ENCODE measurements at regions not wholly inside any gene's neighbourhood (a gene's known extent, or its start where the extent isn't known, plus 50 kb on each side); places are given as distances from the start of the nearest gene placed in this dataset.

DNA sequence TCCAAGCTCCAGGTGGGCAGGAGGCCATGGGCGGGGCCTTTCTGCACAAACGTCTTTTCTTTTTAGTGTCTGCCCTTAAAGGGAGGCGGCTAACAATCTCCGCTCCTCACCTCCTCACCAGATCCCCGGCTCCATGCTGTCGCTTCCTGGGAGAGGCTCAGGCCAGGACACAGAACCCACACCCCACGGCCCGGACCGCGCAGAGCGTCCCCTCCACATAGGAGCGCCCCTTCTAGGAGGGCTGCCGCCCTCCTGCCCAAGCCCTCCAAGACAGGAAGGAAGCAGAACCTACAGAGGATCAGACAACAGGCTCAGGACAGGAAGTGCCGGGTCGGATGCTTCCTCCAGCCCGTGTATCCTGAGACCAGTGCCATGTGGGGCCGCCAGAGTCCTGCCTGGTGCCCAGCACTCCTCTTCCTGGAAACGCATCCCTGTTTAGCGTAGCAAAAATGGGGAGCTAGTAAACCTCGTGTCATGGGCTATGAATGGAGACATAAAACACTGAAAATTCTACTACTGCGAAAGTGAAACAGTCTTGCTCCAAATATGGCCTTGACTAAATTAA is 83.2 kb upstream of the ATP10A start:
- DNase-seq, result no peak

DNA sequence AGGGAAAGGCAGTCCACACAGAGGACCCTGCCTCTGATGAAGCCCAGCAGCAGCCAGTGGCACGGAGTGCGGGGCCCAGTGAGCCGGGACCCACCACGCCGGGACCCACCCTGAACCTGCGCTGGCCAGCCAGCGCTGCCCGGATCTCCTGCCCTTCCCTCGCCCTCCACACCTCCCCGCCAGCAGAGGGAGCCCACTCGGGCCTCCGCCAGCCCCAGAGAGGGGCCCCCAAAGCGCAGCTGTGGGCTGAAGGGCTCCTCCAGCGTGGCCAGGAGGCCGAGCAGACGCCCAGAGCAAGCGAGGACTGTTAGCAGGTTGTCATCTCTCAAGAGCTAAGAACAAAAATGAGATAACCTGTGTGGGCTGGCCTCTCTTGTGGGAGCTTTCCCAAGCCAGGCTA is 81.3 kb upstream of the ATP10A start:
- DNase-seq, result no peak

DNA sequence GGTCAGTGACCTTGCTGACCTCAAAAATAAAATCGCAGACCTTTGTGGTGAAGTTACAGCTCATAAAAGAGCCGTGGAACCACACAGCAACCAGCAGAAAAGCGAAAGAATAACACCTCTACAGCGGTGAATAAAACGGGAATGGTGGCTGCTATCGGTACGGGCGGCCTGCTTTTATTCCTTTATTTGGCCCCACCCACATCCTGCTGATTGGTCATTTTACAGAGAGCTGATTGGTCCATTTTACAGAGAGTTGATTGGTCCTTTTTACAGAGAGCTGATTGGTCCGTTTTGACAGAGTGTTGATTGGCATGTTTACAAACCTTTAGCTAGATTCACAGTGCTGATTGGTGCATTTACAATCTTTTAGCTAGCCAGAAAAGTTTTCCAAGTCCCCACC is 80.7 kb upstream of the ATP10A start:
- DNase-seq, result no peak

DNA sequence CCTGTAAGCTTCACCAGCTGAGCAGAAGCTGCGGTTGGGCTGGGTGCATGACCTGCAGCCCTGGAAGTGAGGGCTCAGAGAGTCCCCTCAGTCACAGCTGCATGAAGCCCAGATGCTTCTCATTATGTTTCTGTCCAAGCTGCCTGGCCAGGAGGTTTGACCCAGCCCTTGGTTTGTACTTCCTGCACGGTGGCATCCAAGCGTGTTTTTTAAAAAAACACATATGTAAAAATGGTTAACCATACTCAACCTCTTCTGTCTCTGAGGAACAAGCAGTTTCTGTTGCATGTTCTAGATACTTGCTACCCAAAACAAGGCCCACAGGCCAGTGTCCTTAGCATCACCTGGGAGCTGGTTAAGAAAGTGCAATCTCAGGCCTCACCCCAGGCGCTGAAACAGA is 76.0 kb upstream of the ATP10A start:
- DNase-seq, result no peak

DNA sequence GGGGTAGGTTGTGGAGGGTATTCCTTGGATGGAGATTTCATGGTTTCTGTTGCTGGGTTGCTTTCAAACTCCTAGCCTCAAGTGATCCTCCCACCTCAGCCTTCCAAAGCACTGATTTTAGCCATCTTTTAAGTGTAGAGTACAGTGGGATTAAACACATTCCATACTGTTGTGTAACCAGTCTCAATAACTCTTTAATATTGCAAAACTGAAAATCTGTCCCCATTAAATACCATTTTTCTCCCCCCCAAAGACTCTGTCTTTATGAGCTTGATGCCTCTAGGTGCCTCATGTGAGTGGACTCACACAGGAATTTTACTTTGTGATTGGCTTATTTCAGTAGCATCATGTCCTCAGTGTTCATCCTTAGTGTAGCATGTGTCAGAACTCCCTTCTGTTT is 74.7 kb upstream of the ATP10A start:
- no peak for DNase-seq

DNA sequence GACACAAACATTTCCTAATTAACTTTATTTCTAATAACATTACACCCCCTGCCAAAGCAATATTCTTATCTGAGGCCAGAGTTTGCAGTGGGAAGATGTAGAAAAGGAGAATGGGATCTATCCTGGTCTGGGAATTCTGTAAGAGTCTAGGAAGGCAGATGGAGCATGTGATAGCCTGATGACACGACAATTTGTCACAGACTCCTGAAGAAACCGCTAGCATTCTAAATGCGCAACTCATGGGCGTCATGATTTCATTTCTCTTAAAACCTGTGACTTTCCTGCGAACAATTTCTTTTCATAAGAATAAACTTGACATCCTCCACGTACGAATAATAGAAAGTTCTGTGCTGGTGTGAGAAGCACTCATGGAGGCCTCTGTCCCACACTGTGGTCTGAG is 72.9 kb upstream of the ATP10A start:
- DNase-seq, result no peak

DNA sequence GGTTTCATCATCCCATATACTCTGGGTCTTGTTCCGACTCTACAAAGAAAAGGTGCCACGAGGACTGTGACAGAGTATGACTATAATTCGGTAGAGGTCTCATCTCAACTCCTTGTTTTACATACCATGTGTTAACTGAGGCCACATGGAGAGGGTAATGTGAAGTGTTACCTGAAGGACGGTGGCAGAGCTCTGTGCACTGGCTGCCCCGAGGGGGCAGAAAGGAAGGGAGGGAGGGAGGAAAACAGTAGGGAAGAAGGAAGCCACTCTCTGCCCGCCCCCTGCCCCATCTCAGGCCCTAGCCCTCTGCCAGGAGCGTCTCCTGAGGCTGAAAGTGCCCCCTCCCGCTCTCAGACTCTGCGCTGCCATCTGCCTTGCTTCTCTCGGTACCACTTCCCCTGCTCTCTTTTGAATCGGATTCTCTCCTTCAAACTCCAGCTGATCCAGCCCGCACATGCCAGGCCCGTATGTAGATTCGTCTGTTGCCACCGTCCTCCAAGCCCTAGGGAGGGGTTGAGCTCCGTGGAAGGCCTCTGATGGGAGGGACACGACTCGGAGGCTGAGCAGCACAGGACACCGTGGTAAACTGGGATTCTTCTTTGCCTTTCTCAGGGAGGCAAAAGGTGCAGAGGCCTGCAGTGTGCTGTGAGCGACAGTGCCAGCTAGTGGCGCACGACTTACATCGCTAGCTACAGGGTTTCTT is 70.5 kb upstream of the ATP10A start:
- no peak for DNase-seq

DNA sequence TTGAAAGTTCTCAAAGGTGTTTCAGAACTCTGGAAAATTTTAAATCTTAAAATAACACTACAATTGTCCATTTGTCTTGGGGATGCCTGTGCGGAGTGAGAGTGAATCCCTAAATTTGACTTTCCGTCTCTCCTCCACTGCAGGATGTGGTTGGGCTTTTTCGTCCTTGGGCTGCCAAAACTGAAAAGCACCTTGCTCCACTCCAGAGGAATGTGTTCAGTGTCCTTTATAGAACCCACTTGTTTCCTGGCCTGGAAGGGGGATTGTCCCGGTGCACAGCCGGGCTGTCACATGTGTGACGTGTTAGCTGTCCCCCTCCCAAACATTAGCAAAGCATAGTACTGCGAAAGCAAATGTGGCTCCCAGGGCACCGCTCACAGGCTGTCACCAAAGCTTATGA is 69.6 kb upstream of the ATP10A start:
- DNase-seq, result no peak

DNA sequence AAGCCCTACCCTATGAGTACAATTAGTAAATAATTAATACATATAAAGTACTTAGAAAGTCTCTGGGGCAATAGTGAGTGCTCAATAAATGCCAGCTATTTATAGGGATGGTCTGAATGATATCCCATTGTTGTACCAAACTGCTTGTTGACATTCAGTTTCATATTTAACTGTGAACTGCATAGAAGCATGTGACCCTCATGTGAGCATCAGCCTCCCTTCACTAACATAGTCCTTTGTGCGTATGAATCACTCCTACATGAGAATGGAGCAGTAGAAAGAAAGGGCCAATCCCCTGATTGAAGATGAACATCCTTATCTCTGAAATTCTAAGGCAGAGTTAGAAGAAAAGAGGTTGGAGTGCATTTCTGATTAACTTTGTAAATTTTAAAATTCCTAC is 68.7 kb upstream of the ATP10A start:
- DNase-seq, result no peak

DNA sequence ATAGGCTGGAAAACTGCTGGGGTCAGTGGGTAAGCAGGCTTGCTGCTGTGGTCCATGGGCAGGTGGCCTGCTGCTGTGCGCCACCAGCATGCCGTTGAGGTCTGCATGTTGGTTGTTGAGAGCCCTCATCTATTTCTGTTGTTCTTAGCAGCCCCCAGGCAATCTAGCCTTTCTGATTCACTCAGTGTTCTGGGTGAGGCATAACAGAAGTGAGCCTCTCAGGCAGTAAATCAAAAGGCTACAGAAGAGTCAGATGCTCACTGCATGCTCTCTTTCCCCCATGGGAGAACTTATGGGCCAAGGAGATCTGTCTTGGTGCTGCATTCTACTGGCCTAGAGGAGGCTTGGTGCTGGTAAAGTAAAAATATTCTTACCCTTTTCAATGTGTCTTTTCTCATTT is 67.8 kb upstream of the ATP10A start:
- DNase-seq, result no peak
